PC-3 (cell line): ENCODE measurements at regions not wholly inside any gene's neighbourhood (a gene's known extent, or its start where the extent isn't known, plus 50 kb on each side); places are given as distances from the start of the nearest gene placed in this dataset.

ENCODE experiments used
- EZH2 ChIP-seq: fragments of 300-600 bp; sonication (generic); IDR thresholded peaks from one replicate; pipeline ENCODE4 v1.6.1; 2017; ENCODE audit warnings: antibody characterized with exemption, mild to moderate bottlenecking, low read length; ENCODE audit not compliant: unreplicated experiment
- EZH2phosphoT487 ChIP-seq: fragments of 300-600 bp; sonication (generic); IDR thresholded peaks from 2 replicates; pipeline ENCODE4 v1.6.1; 2018; ENCODE audit warnings: mild to moderate bottlenecking, antibody characterized with exemption, low read length, borderline replicate concordance
- TF ChIP-seq, protein P1 (sequence below): fragments of 300-600 bp; sonication (generic); conservative IDR thresholded peaks from 2 replicates; pipeline ENCODE4 v1.5.1; 2017; ENCODE audit warnings: antibody characterized with exemption, low read depth, mild to moderate bottlenecking, low read length

DNA sequence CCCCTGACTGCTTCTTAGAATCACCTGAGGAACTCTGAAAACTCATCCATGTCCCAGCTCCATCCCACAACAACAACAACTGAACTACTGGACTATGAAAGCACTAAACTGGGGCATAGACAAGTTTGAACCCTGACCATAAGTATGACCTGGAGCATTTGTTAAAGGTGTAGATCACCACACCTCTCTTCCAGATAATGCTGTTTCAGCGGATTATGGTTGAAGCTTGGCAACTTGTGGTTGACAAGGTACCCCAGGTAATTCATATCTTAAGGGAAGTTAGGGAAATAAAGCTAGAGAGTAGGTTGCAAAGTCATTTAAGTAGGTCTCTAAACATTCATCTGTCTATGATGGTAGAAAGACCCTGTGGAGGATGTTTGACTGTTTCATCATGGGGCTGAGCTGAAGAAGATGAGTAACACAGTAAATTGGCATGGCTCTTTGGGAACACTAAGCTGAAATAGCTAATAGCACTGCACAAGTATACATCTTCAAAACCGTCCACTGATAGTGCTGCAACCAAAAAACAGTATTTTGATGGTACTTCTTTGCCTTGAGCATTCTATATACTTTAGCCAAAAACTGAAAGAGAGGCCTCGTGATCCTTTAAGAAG, 80.2 kb downstream of the TMEM174 start:
- TF ChIP-seq EZH2, result no peak
- TF ChIP-seq, protein P1, sequence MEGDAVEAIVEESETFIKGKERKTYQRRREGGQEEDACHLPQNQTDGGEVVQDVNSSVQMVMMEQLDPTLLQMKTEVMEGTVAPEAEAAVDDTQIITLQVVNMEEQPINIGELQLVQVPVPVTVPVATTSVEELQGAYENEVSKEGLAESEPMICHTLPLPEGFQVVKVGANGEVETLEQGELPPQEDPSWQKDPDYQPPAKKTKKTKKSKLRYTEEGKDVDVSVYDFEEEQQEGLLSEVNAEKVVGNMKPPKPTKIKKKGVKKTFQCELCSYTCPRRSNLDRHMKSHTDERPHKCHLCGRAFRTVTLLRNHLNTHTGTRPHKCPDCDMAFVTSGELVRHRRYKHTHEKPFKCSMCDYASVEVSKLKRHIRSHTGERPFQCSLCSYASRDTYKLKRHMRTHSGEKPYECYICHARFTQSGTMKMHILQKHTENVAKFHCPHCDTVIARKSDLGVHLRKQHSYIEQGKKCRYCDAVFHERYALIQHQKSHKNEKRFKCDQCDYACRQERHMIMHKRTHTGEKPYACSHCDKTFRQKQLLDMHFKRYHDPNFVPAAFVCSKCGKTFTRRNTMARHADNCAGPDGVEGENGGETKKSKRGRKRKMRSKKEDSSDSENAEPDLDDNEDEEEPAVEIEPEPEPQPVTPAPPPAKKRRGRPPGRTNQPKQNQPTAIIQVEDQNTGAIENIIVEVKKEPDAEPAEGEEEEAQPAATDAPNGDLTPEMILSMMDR, result no peak
- TF ChIP-seq EZH2phosphoT487, result no peak
